CD14-positive monocyte (primary cell): ENCODE measurements at regions not wholly inside any gene's neighbourhood (a gene's known extent, or its start where the extent isn't known, plus 50 kb on each side); places are given as distances from the start of the nearest gene placed in this dataset.

ENCODE experiments used
- DNase-seq, 3 donors: peaks; one replicate each; pipeline ENCODE4 v3.0.0-alpha.2; 2011 to 2022
- H2AFZ ChIP-seq: 2 replicates; pipeline ENCODE4 v1.6.0; 2012; ENCODE audit warnings: mild to moderate bottlenecking, low read depth, low read length, inconsistent platforms; ENCODE audit not compliant: insufficient read depth, poor library complexity, severe bottlenecking
- H3K27ac ChIP-seq, 2 donors: 1 replicate in 1 of 2; 2 replicates in 1 of 2; pipeline ENCODE4 v1.5.1; 2012 to 2013; ENCODE audit warnings: low read length in 2 of 2, control low read depth in 1 of 2, inconsistent platforms in 1 of 2, low read depth in 1 of 2, mild to moderate bottlenecking in 1 of 2
- H3K27me3 ChIP-seq, 2 donors: one replicate each; pipeline versions ENCODE4 v1.6.0 to v1.6.1; 2011 to 2013; ENCODE audit warnings: low read length in 2 of 2; ENCODE audit not compliant: control insufficient read depth in 2 of 2, insufficient read depth in 2 of 2
- H3K36me3 ChIP-seq, 2 donors: replicated peaks in 1 of 2; 1 replicate in 1 of 2; 2 replicates in 1 of 2; pipeline versions ENCODE4 v1.5.1 to v1.6.1; 2012 to 2013; ENCODE audit warnings: low read length in 2 of 2, control low read depth in 1 of 2, inconsistent platforms in 1 of 2, mild to moderate bottlenecking in 1 of 2; ENCODE audit not compliant: insufficient read depth in 2 of 2, control insufficient read depth in 1 of 2
- H3K4me1 ChIP-seq, 2 donors: 1 replicate in 1 of 2; 2 replicates in 1 of 2; pipeline versions ENCODE4 v1.5.1 to v1.6.1; 2012 to 2013; ENCODE audit warnings: low read length in 2 of 2, control low read depth in 1 of 2, inconsistent platforms in 1 of 2, mild to moderate bottlenecking in 1 of 2, moderate library complexity in 1 of 2; ENCODE audit not compliant: insufficient read depth in 2 of 2, control insufficient read depth in 1 of 2
- H3K4me2 ChIP-seq: replicated peaks from 2 replicates; pipeline ENCODE3; 2012; ENCODE audit warnings: low read length, moderate library complexity, mild to moderate bottlenecking; ENCODE audit not compliant: poor library complexity, severe bottlenecking; ENCODE audit errors: extremely low read depth
- H3K4me3 ChIP-seq, 3 experiments: fragments of 200-600 bp in 1 of 3; sonication (generic) in 1 of 3; replicated peaks in 1 of 3; 1 replicate in 2 of 3; 2 replicates in 1 of 3; pipeline ENCODE4 v1.5.1; 2011 to 2013; ENCODE audit warnings: low read length in 3 of 3, mild to moderate bottlenecking in 3 of 3, control low read depth in 2 of 3, low read depth in 2 of 3, inconsistent platforms in 1 of 3, moderate library complexity in 1 of 3
- H3K79me2 ChIP-seq: 2 replicates; pipeline ENCODE4 v1.6.0; 2012; ENCODE audit warnings: mild to moderate bottlenecking, control low read depth, inconsistent platforms, low read length, moderate library complexity; ENCODE audit not compliant: insufficient read depth
- H3K9ac ChIP-seq: 2 replicates; pipeline ENCODE4 v1.6.0; 2017; ENCODE audit warnings: low read length, mild to moderate bottlenecking; ENCODE audit not compliant: insufficient read depth, poor library complexity, severe bottlenecking
- H3K9me3 ChIP-seq, 2 donors: replicated peaks in 1 of 2; 1 replicate in 1 of 2; 2 replicates in 1 of 2; pipeline versions ENCODE4 v1.5.1 to v1.6.1; 2012 to 2013; ENCODE audit warnings: low read length in 2 of 2, control low read depth in 1 of 2; ENCODE audit not compliant: control insufficient read depth in 1 of 2, insufficient read depth in 1 of 2
- H4K20me1 ChIP-seq: 2 replicates; pipeline ENCODE4 v1.6.0; 2012; ENCODE audit warnings: mild to moderate bottlenecking, low read length, control low read depth, moderate library complexity; ENCODE audit not compliant: insufficient read depth
- H3K27ac Mint-ChIP-seq, 7 donors: one replicate each; pipeline ENCODE4 v1.8.0; 2020; ENCODE audit warnings: mild to moderate bottlenecking in 7 of 7, mixed read lengths in 7 of 7, moderate library complexity in 6 of 7, inconsistent platforms in 2 of 7
- H3K27me3 Mint-ChIP-seq, 3 donors: one replicate each; pipeline ENCODE4 v1.8.0; 2021 to 2022; ENCODE audit warnings: low read depth in 3 of 3, mild to moderate bottlenecking in 3 of 3, mixed read lengths in 3 of 3, moderate library complexity in 3 of 3, inconsistent platforms in 1 of 3
- H3K36me3 Mint-ChIP-seq, 2 donors: one replicate each; pipeline ENCODE4 v1.8.0; 2020; ENCODE audit warnings: mixed read lengths in 2 of 2, inconsistent platforms in 1 of 2, mild to moderate bottlenecking in 1 of 2
- H3K4me1 Mint-ChIP-seq: one replicate; pipeline ENCODE4 v1.8.0; 2020; ENCODE audit warnings: mild to moderate bottlenecking, mixed read lengths
- H3K4me3 Mint-ChIP-seq, 2 donors: one replicate each; pipeline ENCODE4 v1.8.0; 2020; ENCODE audit warnings: mild to moderate bottlenecking in 2 of 2, mixed read lengths in 2 of 2, moderate library complexity in 1 of 2
- H3K9me3 Mint-ChIP-seq, 7 donors: one replicate each; pipeline ENCODE4 v1.8.0; 2020 to 2022; ENCODE audit warnings: mixed read lengths in 7 of 7, mild to moderate bottlenecking in 6 of 7, moderate library complexity in 6 of 7, inconsistent platforms in 2 of 7
- CTCF ChIP-seq: fragments of 200-600 bp; IDR thresholded peaks from one replicate; pipeline ENCODE4 v1.8.0; 2022; ENCODE audit warnings: antibody characterized with exemption, mild to moderate bottlenecking
- WGBS: methylation state at CpG from one replicate; pipeline ENCODE4 v1.1.5; 2013; ENCODE audit warnings: missing lambda C conversion rate; ENCODE audit not compliant: insufficient coverage; 5-methylcytosine and 5-hydroxymethylcytosine counted together
- intact Hi-C, 2 donors: fragments of 100-400 bp; cut with micrococcal nuclease; formaldehyde crosslinking; loops; one replicate each; pipeline versions ENCODE4 v1.15.0 to v1.15.1; 2023

GRCh38 chr20:57941604-57942381 lies 232.0 kb upstream of the PMEPA1 start:
- H3K4me2 ChIP-seq: no peak overlapping the region
- DNase-seq: no peak
- Mint-ChIP-seq H3K27ac (peak overlapping the region in 1 of 7 donors; percentile 71), H3K27me3 (peaks cover 0 to 7% (median 4%) of the 10 kb centered on the region in 3 donors), H3K4me1 (no peaks in the 10 kb centered on the region), H3K9me3 (peaks cover 0 to 2% (median 0%) of the 10 kb centered on the region in 7 donors), H3K4me3 (no peak overlapping the region), H3K36me3 (no peaks in the 10 kb centered on the region)
- intact Hi-C loops: no loop called here
- H3K9me3 ChIP-seq: no peaks in the 10 kb centered on the region
- no peak overlapping the region for H3K27ac ChIP-seq
- WGBS: 100% methylated on average over 6 of the region's 16 CpGs
- no peaks in the 10 kb centered on the region for H4K20me1 ChIP-seq
- no peak overlapping the region for H2AFZ ChIP-seq
- H3K79me2 ChIP-seq: no peaks in the 10 kb centered on the region
- no peak for TF ChIP-seq CTCF
- no peak overlapping the region for H3K4me3 ChIP-seq
- no peak overlapping the region for H3K9ac ChIP-seq
- H3K27me3 ChIP-seq: no peaks in the 10 kb centered on the region
- no peaks in the 10 kb centered on the region for H3K4me1 ChIP-seq
- no peaks in the 10 kb centered on the region for H3K36me3 ChIP-seq

- no peak for TF ChIP-seq CTCF
- Mint-ChIP-seq H3K4me1 (no peaks in the 10 kb centered on the region), H3K27ac (no peak overlapping the region), H3K9me3 (no peaks in the 10 kb centered on the region), H3K36me3 (no peaks in the 10 kb centered on the region), H3K27me3 (peaks cover 0 to 7% (median 4%) of the 10 kb centered on the region in 3 donors), H3K4me3 (no peak overlapping the region)
- H3K79me2 ChIP-seq: no peaks in the 10 kb centered on the region
- no peak overlapping the region for H3K4me2 ChIP-seq
- H4K20me1 ChIP-seq: no peaks in the 10 kb centered on the region
- H3K4me3 ChIP-seq: no peak overlapping the region
- H3K27me3 ChIP-seq: no peaks in the 10 kb centered on the region
- no peak overlapping the region for H3K27ac ChIP-seq
- no peaks in the 10 kb centered on the region for H3K4me1 ChIP-seq
- no peak for DNase-seq
- 95% methylated on average over 10 of the region's 14 CpGs for WGBS
- no peaks in the 10 kb centered on the region for H3K36me3 ChIP-seq
- no peak overlapping the region for H2AFZ ChIP-seq
- H3K9ac ChIP-seq: no peak overlapping the region
- no peaks in the 10 kb centered on the region for H3K9me3 ChIP-seq
- intact Hi-C loops: no loop called here
These were observed 231.2 kb upstream of the PMEPA1 start for GRCh38 chr20:57940868-57941522.
